ENCODE measurements at regions not wholly inside any gene's neighbourhood (a gene's known extent, or its start where the extent isn't known, plus 50 kb on each side); places are given as distances from the start of the nearest gene placed in this dataset.

DNA sequence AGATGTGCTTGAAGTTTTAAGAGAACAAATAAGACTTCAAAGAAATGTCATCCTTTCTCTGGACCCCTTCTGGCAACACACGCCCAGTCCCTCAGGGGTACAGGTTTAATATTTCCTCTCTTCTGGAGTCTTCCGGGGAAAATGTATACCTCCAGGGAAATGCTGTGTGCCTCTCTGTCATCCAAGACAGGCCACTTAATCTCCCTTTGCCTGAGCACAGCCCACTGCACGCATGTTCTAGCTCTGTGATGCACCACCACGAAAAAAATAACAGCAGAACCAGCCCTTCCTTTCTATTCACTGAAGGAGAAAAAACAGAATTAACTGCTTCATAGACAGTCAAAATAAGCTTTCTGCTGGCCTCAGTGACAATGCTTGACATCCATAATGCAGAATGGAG is 140.1 kb downstream of the RBFOX3 start:
- TF ChIP-seq POLR2AphosphoS5 (IDR thresholded peaks at IDR 0.05) (no peak), POLR2A (IDR thresholded peaks at IDR 0.05) (no peak)
- TF ChIP-seq, protein P1, sequence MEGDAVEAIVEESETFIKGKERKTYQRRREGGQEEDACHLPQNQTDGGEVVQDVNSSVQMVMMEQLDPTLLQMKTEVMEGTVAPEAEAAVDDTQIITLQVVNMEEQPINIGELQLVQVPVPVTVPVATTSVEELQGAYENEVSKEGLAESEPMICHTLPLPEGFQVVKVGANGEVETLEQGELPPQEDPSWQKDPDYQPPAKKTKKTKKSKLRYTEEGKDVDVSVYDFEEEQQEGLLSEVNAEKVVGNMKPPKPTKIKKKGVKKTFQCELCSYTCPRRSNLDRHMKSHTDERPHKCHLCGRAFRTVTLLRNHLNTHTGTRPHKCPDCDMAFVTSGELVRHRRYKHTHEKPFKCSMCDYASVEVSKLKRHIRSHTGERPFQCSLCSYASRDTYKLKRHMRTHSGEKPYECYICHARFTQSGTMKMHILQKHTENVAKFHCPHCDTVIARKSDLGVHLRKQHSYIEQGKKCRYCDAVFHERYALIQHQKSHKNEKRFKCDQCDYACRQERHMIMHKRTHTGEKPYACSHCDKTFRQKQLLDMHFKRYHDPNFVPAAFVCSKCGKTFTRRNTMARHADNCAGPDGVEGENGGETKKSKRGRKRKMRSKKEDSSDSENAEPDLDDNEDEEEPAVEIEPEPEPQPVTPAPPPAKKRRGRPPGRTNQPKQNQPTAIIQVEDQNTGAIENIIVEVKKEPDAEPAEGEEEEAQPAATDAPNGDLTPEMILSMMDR (IDR thresholded peaks at IDR 0.05 in 8 of 11, conservative IDR thresholded peaks at IDR 0.05 in 3 of 11) = no peak
- Histone ChIP-seq H3K36me3 (no peaks in the 10 kb centered on the region), H3K27ac (no peak overlapping the region), H3K4me1 (peaks cover 0 to 10% (median 0%) of the 10 kb centered on the region in 6 donors), H3K9me3 (no peaks in the 10 kb centered on the region), H3K4me3 (no peak overlapping the region), H3K27me3 (replicated peaks in 1 of 7) (peaks cover 0 to 69% (median under 1%) of the 10 kb centered on the region in 7 donors)
- no peak for DNase-seq
- WGBS, 5 donors = 65 to 76% (median 71%) methylated on average over 4 of the region's 4 CpGs
- intact Hi-C loops (cut with DNase I; ENCODE audit: low total_unique reads) = no loop called here

GRCh38 chr17:79469646-79470045 is 141.2 kb downstream of the RBFOX3 start:
- Histone ChIP-seq H3K4me3 (no peak overlapping the region), H3K27me3 (replicated peaks in 1 of 7) (peaks cover 0 to 69% (median 0%) of the 10 kb centered on the region in 7 donors), H3K36me3 (no peaks in the 10 kb centered on the region), H3K27ac (no peak overlapping the region), H3K4me1 (peaks cover 0 to 10% (median 0%) of the 10 kb centered on the region in 6 donors), H3K9me3 (no peaks in the 10 kb centered on the region)
- WGBS, 5 donors = 84 to 93% (median 88%) methylated on average over 13 of the region's 13 CpGs
- intact Hi-C loops (cut with DNase I; ENCODE audit: low total_unique reads) = no loop called here
- DNase-seq = no peak
- TF ChIP-seq, protein P1 (IDR thresholded peaks at IDR 0.05 in 8 of 11, conservative IDR thresholded peaks at IDR 0.05 in 3 of 11) = no peak

DNA sequence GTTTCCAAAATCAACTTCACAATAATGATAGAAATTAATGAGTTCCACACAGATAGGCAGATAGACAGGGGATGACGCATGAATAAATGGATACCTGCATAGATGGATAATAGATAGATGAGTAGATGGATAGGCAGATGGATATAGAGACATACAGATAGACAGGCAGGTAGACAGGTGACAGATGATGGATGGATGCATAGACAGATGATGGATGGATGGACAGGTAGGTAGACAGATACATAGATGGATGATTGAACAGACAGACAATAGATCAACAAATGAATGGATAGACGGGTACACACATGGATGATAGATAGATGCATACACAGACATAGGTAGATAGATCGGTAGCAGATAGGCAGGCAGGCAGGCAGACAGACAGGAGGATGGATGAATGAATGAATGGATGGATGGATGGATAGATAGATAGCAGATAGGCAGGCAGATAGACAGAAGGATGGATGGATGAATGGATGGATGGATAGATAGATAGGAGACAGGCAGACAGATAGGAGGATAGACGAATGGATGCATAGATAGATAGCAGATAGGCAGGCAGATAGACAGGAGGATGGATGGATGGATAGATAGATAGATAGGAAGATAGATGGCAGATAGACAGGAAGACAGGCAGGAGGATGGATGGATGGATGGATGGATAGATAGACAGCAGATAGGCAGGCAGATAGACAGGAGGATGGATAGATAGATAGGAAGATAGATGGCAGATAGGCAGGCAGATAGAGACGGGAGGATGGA is 142.5 kb downstream of the RBFOX3 start:
- Histone ChIP-seq H3K36me3 (no peaks in the 10 kb centered on the region), H3K9me3 (no peaks in the 10 kb centered on the region), H3K4me3 (no peak overlapping the region), H3K4me1 (peaks cover 0 to 5% (median 0%) of the 10 kb centered on the region in 6 donors), H3K27me3 (replicated peaks in 1 of 7) (peaks cover 0 to 64% (median 0%) of the 10 kb centered on the region in 7 donors), H3K27ac (no peak overlapping the region)
- 82 to 96% (median 89%) methylated on average over 5 of the region's 5 CpGs for WGBS, 5 donors
- intact Hi-C loops (cut with DNase I; ENCODE audit: low total_unique reads) = no loop called here
- TF ChIP-seq POLR2AphosphoS5 (IDR thresholded peaks at IDR 0.05) = no peak
- TF ChIP-seq, protein P1 (IDR thresholded peaks at IDR 0.05 in 8 of 11, conservative IDR thresholded peaks at IDR 0.05 in 3 of 11) = no peak
- TF ChIP-seq POLR2A (IDR thresholded peaks at IDR 0.05) = no peak
- DNase-seq = no peak

GRCh38 chr17:79466562-79467350 is 144.1 kb downstream of the RBFOX3 start:
- intact Hi-C loops (cut with DNase I; ENCODE audit: low total_unique reads) = no loop called here
- TF ChIP-seq, protein P1 (IDR thresholded peaks at IDR 0.05 in 8 of 11, conservative IDR thresholded peaks at IDR 0.05 in 3 of 11) = no peak
- no peak for TF ChIP-seq POLR2AphosphoS5 (IDR thresholded peaks at IDR 0.05)
- no peak for TF ChIP-seq POLR2A (IDR thresholded peaks at IDR 0.05)
- Histone ChIP-seq H3K4me3 (no peak overlapping the region), H3K9me3 (no peaks in the 10 kb centered on the region), H3K4me1 (no peaks in the 10 kb centered on the region), H3K27me3 (replicated peaks in 1 of 7) (peaks cover 0 to 64% (median 0%) of the 10 kb centered on the region in 7 donors), H3K27ac (no peak overlapping the region), H3K36me3 (no peaks in the 10 kb centered on the region)
- no peak for DNase-seq
- 85 to 88% (median 86%) methylated on average over 13 to 16 of the region's 16 CpGs for WGBS, 5 donors
